ENCODE measurements at regions not wholly inside any gene's neighbourhood (a gene's known extent, or its start where the extent isn't known, plus 50 kb on each side); places are given as distances from the start of the nearest gene placed in this dataset.

DNA sequence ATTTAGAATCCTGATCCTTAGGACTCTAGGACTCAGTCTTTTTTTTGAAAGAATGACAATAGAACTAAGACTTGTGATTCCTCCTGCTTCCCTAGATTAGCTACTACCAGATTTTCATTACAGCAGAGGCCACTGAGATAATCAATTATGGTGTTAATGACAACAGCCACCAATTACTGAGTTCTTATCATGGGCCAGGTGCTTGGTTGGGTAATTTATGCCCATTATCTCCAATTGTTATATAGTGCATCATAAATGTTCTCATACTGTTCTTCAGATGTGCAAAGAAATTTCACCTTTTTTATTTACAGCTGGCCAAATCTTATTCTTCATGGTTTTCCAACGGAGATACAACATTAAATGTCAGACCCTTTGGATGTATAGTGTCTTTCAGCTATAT lies 162.9 kb upstream of the CMC1 start:
- H3K36me3 ChIP-seq (ENCODE audit: control insufficient read depth, insufficient read depth, low read length), result no peaks in the 10 kb centered on the region
- ChIA-PET POLR2A (no interaction called here), CTCF (interaction anchor here (1.4 kb wide), 1 partner anchor 11 kb away, joined by 7 read pairs; no protein-coding TSS in a partner anchor)
- DNase-seq (ENCODE audit: low read depth), result no peak
- no peak overlapping the region for H3K4me3 ChIP-seq (ENCODE audit: low read depth, low read length)
- no peaks in the 10 kb centered on the region for H3K27me3 ChIP-seq (ENCODE audit: control insufficient read depth, insufficient read depth, low read length)
- TF ChIP-seq, protein P1, sequence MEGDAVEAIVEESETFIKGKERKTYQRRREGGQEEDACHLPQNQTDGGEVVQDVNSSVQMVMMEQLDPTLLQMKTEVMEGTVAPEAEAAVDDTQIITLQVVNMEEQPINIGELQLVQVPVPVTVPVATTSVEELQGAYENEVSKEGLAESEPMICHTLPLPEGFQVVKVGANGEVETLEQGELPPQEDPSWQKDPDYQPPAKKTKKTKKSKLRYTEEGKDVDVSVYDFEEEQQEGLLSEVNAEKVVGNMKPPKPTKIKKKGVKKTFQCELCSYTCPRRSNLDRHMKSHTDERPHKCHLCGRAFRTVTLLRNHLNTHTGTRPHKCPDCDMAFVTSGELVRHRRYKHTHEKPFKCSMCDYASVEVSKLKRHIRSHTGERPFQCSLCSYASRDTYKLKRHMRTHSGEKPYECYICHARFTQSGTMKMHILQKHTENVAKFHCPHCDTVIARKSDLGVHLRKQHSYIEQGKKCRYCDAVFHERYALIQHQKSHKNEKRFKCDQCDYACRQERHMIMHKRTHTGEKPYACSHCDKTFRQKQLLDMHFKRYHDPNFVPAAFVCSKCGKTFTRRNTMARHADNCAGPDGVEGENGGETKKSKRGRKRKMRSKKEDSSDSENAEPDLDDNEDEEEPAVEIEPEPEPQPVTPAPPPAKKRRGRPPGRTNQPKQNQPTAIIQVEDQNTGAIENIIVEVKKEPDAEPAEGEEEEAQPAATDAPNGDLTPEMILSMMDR (IDR thresholded peaks at IDR 0.05; ENCODE audit: insufficient read depth, low read depth, low read length), result no peak

DNA sequence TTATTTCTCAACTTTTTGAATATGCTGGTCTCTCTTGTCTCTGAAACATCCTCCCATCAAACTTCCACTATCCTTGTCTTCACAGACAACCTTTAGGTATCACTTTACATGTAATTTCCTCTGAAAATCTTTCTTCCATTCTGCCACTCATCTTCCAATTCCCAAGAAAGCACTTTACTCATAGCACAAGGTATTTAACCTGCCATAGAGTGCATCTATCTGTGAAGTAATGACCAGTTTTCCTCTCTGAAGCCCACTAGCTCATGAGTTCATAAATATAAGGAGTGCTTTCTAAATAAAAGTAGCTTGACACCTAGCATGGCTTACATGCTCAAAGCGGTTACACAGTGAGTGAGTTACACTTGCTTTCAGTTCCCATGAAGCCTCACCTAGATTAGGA lies 160.7 kb upstream of the CMC1 start:
- TF ChIP-seq, protein P1 (IDR thresholded peaks at IDR 0.05; ENCODE audit: insufficient read depth, low read depth, low read length), result no peak
- no peaks in the 10 kb centered on the region for H3K27me3 ChIP-seq (ENCODE audit: control insufficient read depth, insufficient read depth, low read length)
- ChIA-PET POLR2A (no interaction called here), CTCF (interaction anchor here (0.6 kb wide), 1 partner anchor 25 kb away, joined by 4 read pairs; no protein-coding TSS in a partner anchor)
- no peaks in the 10 kb centered on the region for H3K36me3 ChIP-seq (ENCODE audit: control insufficient read depth, insufficient read depth, low read length)
- no peak for DNase-seq (ENCODE audit: low read depth)
- no peak overlapping the region for H3K4me3 ChIP-seq (ENCODE audit: low read depth, low read length)

DNA sequence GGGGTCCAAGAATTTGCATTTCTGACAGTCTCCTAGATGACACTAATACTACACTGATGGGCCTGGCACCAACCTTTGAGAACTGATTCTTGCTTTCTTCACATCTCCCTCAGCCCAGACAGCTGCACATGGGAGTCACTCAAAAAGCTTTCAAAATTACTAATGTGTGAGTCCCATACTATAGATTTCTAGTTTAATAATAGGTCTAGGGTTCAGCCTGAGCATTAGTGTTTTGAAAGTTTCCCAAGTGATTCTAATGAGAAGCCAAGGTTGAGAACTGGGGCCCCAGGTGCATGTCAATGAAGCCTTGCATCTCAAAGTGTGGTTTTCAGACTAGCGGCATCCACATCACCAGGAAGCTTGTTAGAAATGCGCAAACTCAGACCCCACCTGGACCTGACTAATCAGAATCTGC lies 159.9 kb upstream of the CMC1 start:
- ChIA-PET CTCF (interaction anchor here (0.6 kb wide), 1 partner anchor 213 kb away, joined by 3 read pairs; no protein-coding TSS in a partner anchor), POLR2A (no interaction called here)
- no peaks in the 10 kb centered on the region for H3K36me3 ChIP-seq (ENCODE audit: control insufficient read depth, insufficient read depth, low read length)
- H3K27me3 ChIP-seq (ENCODE audit: control insufficient read depth, insufficient read depth, low read length), result no peaks in the 10 kb centered on the region
- H3K4me3 ChIP-seq (ENCODE audit: low read depth, low read length), result no peak overlapping the region
- TF ChIP-seq, protein P1 (IDR thresholded peaks at IDR 0.05; ENCODE audit: insufficient read depth, low read depth, low read length), result no peak
- DNase-seq (ENCODE audit: low read depth), result no peak

DNA sequence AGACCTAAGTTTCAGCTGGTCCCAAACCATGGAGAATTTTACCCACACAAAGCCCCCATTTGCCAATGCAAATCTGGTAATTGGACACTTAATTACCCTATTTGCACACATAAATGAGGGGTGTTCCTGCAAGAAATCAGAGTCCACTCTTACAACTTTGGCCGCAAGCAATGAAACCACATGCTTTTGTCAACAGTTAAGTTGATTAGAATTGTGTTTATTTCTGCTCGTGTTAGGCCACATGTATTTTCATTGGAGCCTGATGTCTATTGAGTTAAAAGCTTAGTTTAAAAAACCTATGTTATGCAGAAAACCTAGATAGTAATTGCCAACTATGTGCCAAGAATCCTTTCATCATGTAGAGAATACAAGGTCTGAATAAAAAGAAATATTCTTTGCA lies 153.8 kb upstream of the CMC1 start:
- ChIA-PET CTCF (no interaction called here), POLR2A (no interaction called here)
- TF ChIP-seq, protein P1 (IDR thresholded peaks at IDR 0.05; ENCODE audit: insufficient read depth, low read depth, low read length), result no peak

DNA sequence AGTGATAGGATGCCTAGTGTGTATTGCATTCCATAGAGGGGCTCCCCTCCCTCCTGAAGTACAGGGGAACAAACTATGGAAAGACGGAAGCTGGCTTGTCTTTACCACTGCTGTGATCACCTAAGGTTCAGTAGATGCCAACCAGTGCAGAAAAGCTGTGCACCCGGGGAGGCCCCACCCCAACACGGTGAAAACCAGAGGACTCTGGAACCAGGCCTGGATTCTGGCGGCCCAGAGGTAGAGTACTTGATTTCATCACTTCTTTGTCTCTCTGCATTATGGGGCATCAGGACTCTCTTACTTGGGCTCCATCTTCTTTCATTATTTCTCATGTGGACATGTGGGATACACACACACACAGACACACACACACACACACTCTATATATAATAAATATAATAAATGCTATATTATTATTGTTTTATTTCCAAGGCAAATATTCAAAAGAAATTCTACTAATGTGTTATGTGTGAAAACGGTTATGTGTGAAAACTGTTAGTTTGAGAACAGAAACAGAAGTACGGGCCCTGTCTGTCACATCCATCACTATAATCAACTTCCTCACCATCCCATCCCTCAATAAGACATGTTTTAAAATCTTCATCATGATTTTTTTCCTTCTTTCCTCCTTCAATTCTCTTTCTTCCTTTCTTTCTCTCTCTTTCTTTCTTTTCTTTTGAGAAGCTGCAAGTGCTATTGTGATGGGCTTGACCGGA lies 152.4 kb upstream of the CMC1 start:
- CTCF ChIA-PET, result no interaction called here
- Histone ChIP-seq H3K4me3 (ENCODE audit: low read depth, low read length) (no peak overlapping the region), H3K36me3 (ENCODE audit: control insufficient read depth, insufficient read depth, low read length) (no peaks in the 10 kb centered on the region), H3K27me3 (ENCODE audit: control insufficient read depth, insufficient read depth, low read length) (no peaks in the 10 kb centered on the region)
- POLR2A ChIA-PET, result no interaction called here
- DNase-seq (ENCODE audit: low read depth), result no peak
- TF ChIP-seq, protein P1 (IDR thresholded peaks at IDR 0.05; ENCODE audit: insufficient read depth, low read depth, low read length), result no peak

More for the DNA sequence above, 153.8 kb upstream of the CMC1 start:
- Histone ChIP-seq H3K27me3 (ENCODE audit: control insufficient read depth, insufficient read depth, low read length) (no peaks in the 10 kb centered on the region), H3K36me3 (ENCODE audit: control insufficient read depth, insufficient read depth, low read length) (no peaks in the 10 kb centered on the region), H3K4me3 (ENCODE audit: low read depth, low read length) (no peak overlapping the region)
- DNase-seq (ENCODE audit: low read depth), result no peak
